Left lobe of liver (tissue), 2 donors: ENCODE measurements at regions not wholly inside any gene's neighbourhood (a gene's known extent, or its start where the extent isn't known, plus 50 kb on each side); places are given as distances from the start of the nearest gene placed in this dataset.
"Not testable (repeated sequence)": the region's sequence is repeated elsewhere in the genome, so short reads cannot be mapped to it uniquely, and the experiment has no call there.

Experiments
- ATAC-seq: fragments of 200-7000 bp; cut with Tn5 transposase; one replicate; pipeline ENCODE4 v1.9.1; 2020; ENCODE audit warnings: mild to moderate bottlenecking, moderate library complexity
- DNase-seq: peaks from one replicate; pipeline ENCODE4 v3.0.0-alpha.2; 2020; ENCODE audit warnings: low spot score
- donor health status: DM: no; HTN: no; CAD: no; lungs with moderate emphysema.
- donor health status: DM: no; HTN: yes; CAD: no.

DNA sequence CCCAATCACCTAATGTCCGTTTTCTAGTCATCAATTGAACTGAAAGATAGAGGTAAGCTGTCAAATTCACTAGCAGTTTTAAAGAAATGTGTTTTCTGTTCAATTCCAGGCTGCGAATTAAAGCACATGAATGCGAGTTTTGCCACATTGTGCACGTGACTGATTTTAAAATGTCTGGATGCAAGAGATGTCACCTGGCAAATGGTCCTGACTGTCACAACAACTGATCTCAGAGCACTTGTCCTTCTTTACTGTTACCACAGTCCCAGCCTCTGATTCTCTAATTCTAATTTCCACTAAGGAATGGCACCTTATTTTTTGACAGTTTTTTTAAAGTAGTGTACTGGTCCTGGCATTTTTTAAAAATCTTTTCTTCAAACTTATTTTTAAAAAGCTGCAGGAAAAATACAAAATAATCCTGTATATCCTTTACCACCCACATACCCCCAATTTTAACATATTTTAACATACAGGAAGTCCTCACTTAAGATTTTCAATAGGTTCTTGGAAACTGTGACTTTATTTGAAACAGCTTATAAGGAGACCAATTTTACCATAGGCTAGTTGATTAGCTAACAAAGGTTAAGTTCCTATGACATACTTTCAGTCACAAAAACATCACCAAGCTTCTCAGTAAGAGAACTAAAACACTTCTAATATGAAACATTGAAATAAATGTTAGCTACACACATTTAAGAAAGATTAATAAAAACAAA lies 1364.3 kb downstream of the EFNA5 start:
- ATAC-seq (no peak), DNase-seq (no peak)

GRCh38 chr5:106303911-106304310 lies 1366.8 kb downstream of the EFNA5 start:
- ATAC-seq = no peak
- DNase-seq = no peak

- ATAC-seq = no peak
- no peak for DNase-seq
Measured at GRCh38 chr5:106292654-106293053, 1378.1 kb downstream of the EFNA5 start.

GRCh38 chr5:106290841-106291240 lies 1379.9 kb downstream of the EFNA5 start:
- no peak for ATAC-seq
- DNase-seq = no peak

DNA sequence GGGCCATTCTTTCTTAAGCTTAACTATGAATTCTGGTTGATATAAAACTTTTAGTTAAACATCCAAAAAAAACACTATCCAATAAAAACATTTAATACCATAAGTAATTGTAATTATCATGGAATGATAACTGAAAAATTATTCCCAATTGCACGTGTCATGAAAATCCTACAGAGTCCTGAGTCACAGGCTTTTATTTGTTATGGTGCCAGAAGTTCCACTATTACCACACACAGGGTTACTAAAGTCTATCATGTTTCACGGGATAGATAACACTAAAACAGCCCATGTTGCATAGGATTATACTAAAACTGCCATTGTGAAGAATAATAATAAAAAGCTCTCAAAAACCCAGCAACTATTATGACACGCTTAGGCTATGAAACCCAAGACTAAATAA lies 1381.8 kb downstream of the EFNA5 start:
- DNase-seq (no peak), ATAC-seq (no peak)

DNA sequence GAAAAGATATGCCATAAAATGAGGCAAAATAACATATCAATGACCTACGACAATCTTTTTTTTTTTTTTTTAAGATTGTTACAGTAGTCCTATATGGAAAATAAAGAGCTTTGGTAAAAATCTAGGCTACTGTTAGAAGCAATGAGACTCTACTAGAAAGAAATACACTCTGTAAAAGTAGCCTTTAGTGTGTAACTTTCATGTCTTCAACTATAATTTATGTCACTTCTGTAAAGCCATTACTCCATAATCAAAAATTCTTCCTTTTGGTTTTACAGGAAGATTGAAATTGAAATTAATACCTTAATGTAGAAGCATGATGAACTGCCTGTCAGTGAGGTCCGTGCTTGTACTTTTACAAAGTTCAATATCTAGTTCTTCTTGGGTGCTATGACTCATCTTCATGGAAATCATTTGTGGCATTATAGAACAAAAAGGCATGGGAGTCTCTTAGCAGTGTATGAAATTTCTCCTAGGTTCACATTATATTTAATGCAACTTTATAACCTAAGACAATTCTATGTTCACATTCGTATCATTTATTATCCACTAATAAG lies 1393.1 kb downstream of the EFNA5 start:
- DNase-seq = no peak

DNA sequence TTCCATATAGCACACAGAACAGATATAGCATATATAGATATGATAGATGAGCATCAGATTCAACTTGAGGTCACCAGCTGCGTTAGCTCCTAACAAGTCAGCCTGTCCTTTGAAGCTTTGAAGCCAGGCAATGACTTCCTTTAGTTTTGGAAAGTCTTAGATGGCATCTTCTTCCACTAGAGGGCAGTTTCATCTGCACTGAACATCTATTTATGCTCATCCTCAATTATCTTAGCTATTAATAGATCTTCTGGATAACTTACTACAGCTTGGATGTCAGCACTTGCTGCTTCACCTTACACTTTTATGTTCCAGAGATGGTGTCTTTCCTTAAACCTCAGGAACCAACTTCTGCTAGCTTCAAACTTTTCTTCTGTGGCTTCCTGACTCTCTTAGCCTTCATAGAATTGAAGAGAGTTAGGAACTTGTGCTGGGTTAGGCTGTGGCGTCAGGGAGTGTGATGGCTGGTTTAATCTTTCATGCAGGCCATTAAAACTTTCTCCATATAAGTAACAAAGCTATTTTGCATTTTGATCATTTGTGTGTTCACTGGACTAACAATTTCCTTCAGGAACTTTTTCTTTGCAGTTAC lies 1401.4 kb downstream of the EFNA5 start:
- DNase-seq (no peak), ATAC-seq (no peak)

More for the DNA sequence above, 1393.1 kb downstream of the EFNA5 start:
- ATAC-seq = no peak

- ATAC-seq = no peak
Measured at GRCh38 chr5:106267256-106267655, 1403.5 kb downstream of the EFNA5 start.

GRCh38 chr5:106262395-106262794 lies 1408.3 kb downstream of the EFNA5 start:
- ATAC-seq = no peak
- no peak for DNase-seq

More at GRCh38 chr5:106267256-106267655, 1403.5 kb downstream of the EFNA5 start:
- DNase-seq = no peak

DNA sequence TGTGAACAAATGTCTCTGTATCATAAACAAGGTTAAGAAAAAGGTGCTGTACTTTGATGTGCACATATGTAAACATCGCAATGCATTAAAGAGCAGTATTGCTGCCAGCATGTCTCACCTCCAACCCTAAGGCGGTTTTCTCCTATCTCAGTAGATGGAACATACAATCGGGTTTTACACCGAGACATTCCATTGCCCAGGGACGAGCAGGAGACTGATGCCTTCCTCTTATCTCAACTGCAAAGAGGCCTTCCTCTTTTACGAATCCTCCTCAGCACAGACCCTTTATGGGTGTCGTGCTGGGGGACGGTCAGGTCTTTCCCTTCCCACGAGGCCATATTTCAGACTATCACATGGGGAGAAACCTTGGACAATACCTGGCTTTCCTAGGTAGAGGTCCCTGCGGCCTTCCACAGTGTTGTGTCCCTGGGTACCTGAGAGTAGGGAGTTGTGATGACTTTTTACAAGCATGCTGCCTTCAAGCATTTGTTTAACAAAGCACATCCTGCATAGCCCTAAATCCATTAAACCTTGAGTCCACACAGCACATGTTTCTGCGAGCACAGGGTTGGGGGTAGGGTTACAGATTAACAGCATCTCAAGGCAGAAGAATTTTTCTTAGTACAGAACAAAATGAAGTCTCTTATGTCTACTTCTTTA lies 1411.2 kb downstream of the EFNA5 start:
- not testable (repeated sequence) for ATAC-seq, DNase-seq

DNA sequence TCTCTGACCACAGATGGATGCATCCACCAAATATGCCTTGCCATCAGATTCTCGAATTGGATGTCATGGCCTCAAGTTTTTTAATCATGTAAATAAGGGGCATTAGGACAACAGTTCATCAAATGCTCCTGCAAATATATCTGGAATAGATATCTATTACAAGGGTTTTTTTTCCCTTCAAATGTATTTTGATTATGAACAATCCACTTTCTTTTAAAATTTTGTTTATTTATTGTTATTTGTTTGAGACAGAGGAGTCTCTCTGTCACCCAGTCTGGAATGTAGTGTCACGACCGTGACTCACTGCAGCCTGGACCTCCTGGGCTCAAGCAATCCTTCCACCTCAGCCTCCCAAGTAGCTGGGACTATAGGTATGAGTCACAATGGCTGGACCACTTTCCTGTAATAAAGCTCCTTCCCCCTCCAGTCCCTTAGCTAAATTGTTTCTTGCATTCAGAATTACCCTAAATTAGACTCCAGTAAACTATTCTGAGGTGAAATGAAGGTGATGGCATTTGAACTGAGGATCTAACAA lies 1412.1 kb downstream of the EFNA5 start:
- no peak for DNase-seq
- ATAC-seq = no peak

DNA sequence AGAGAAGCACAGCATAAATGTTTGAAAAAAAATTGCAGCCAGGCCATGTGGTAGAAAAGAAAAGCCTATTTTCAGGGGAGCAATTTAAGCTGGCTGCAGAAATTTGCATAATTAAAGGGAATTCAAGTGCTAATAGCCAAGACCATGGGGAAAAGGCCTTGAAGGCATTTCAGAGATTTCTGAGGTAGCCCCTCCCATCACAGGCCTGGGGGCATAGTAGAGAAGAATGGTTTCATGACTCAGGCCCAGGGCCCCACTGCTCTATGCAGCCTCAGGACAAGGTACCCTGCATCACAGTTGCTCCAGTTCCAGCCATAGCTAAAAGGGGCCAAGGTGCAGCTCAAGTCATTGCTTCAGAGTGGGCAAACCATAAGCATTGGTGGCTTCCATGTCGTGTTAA lies 1416.0 kb downstream of the EFNA5 start:
- ATAC-seq = no peak
- no peak for DNase-seq

GRCh38 chr5:106246044-106246745 lies 1424.5 kb downstream of the EFNA5 start:
- ATAC-seq, DNase-seq: not testable (repeated sequence)

DNA sequence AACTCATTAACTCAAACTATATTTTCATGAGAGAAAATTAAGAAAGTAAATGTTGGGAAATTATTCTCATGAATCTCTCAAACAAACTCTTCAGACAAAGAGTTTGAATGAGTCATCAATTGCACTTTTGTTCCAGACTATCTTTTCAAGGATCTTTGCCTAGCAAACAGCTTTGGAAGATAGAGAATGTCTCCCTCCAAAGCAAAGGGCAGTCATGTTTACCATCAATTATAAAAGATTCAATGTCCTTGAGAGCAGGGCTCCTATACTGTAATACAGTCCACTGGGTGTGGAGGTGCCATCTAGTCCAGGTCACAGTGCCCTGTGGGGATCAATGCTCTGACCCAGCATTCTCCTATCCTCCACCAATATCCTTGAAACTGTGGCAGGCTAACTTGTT lies 1429.3 kb downstream of the EFNA5 start:
- no peak for ATAC-seq

DNA sequence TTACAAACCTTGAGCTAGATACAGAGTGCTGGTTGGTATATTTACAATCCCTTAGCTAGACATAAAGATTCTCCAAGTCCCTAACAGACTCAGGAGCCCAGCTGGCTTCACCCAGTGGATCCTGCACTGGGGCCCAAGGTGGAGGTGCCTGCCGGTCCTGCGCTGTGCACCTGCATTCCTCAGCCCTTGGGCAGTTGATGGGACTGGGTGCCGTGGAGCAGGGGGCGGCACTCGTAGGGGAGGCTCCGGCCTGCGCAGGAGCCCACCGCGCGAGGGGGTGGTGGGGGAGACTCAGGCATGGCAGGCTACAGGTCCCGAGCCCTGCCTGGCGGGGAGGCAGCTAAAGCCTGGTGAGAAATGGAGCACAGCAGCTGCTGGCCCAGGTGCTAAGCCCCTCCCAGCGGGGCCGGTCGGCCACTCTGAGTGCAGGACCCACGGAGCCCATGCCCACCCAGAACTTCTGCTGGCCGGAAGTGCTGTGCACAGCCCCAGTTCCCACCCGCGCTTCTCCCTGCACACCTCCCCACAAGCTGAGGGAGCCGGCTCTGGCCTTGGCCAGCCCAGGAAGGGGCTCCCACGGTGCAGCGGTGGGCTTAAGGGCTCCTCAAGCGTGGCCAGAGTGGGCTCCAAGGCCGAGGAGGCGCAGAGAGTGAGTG lies 1464.7 kb downstream of the EFNA5 start:
- ATAC-seq (no peak), DNase-seq (no peak)

More for the DNA sequence above, 1429.3 kb downstream of the EFNA5 start:
- no peak for DNase-seq

DNA sequence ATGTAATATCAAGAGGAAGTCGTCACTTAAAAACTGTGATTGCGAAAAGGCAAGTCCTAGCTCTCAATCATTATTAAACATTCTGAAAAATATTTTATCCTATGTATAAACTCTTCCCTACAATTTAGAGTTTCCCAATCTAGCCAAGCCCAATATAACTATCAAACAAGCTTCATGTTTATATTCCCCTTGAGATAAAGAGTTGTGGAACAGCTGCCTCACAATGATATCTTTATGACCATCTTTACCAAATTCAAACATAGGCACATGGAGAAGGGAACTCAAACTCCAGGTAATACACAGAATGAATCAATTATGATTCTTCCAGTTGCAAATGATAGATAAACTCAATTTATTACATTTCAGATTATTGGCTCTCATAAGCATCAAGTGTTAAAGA lies 1468.7 kb downstream of the EFNA5 start:
- ATAC-seq (no peak), DNase-seq (no peak)

- ATAC-seq = no peak
Measured at GRCh38 chr5:106200971-106201370, 1469.8 kb downstream of the EFNA5 start.

DNA sequence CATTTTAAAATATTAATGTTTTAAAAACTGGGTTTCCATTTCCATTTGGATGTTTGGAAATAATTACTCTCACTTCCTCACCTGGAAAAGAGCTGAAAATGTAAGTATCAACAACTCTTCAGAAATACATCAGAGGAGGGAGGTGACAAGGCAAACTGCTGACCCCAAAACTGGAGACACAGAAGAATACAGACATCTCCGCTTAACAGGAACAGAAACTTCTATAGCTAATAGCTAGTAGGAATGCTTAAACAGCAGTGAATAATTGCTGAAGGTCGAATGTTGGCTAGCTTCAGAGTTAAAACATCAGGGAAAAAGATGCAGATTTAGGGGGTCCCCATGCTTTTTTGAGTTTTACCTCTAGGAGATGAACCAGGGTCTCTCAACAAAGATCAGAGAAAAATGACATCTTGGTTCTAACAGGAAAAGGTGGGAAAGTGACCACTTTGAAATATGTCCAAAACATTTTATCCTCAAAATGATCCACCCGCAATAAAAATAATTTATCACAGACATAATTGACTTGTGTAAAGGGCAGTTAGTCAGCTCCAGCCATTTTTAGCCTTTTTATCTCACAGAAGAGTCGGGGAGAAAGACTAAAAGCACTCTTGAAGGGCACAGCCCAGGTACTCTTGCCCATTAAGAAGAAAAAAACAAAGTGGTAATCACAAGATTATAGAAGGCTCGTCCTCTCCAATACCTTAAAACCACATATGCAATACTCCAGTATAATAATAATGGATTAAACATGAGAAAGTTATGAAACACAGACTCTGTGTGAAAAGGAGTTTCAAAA lies 1474.9 kb downstream of the EFNA5 start:
- DNase-seq (no peak), ATAC-seq (no peak)

More at GRCh38 chr5:106200971-106201370, 1469.8 kb downstream of the EFNA5 start:
- no peak for DNase-seq

DNA sequence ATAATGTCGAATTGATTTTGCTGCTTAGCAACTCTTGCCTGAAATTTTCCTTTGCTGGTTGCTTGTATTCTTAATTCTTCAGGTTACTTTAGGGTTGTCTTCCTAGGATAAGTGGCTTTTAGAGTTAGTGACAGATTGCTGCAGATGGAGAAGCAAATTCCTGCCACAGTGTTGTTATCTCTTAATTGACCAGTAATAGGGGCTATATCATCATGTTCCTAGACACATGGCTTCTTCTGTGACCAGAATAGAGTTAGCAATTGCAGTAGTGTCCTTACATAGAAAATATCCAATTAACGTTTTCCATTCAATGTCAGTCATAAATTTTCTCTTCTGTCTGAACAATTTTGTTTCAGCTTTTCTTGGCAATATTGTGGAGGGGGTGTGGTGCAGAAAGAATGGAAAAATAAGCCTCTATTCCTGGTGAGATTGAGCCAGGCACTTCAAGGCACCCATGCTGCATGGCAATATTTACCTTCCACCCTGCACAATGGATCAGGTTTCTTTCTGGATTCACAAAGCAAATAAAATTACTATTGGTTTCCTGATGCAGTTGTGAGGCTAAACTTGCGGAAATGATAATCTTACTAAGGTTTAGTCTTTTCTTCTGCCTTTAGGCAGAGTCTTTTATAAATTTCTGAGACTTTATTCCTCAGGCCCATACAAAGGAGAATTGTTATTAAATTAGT lies 1481.5 kb downstream of the EFNA5 start:
- DNase-seq (no peak), ATAC-seq (no peak)
